H9 (cell line): ENCODE measurements at regions not wholly inside any gene's neighbourhood (a gene's known extent, or its start where the extent isn't known, plus 50 kb on each side); places are given as distances from the start of the nearest gene placed in this dataset.

Source experiments
- DNase-seq: peaks from one replicate; pipeline ENCODE4 v3.0.0-alpha.2; 2017
- H2AFZ ChIP-seq: one replicate; pipeline ENCODE4 v1.6.1; 2013; ENCODE audit warnings: mild to moderate bottlenecking, low read length, control low read depth, moderate library complexity
- H2AK5ac ChIP-seq: 2 replicates; pipeline ENCODE4 v1.6.1; 2013; ENCODE audit warnings: low read length, control low read depth, mixed read lengths; ENCODE audit not compliant: insufficient read length
- H2BK120ac ChIP-seq: one replicate; pipeline ENCODE4 v1.6.1; 2013; ENCODE audit warnings: low read depth, mild to moderate bottlenecking, low read length, control low read depth, inconsistent platforms; ENCODE audit not compliant: poor library complexity, severe bottlenecking
- H2BK12ac ChIP-seq: 2 replicates; pipeline ENCODE4 v1.6.1; 2013; ENCODE audit warnings: low read length, control low read depth, mixed read lengths, low read depth; ENCODE audit not compliant: insufficient read length
- H2BK15ac ChIP-seq: 2 replicates; pipeline ENCODE4 v1.6.1; 2013; ENCODE audit warnings: low read depth, low read length, control low read depth
- H2BK20ac ChIP-seq: one replicate; pipeline ENCODE4 v1.6.1; 2013; ENCODE audit warnings: low read depth, mild to moderate bottlenecking, low read length, control low read depth, inconsistent platforms; ENCODE audit not compliant: poor library complexity, severe bottlenecking
- H2BK5ac ChIP-seq: 2 replicates; pipeline ENCODE4 v1.6.1; 2013; ENCODE audit warnings: low read length, control low read depth, mixed read lengths; ENCODE audit not compliant: insufficient read length
- H3K14ac ChIP-seq: 2 replicates; pipeline ENCODE4 v1.6.1; 2013; ENCODE audit warnings: low read length, control low read depth; ENCODE audit not compliant: insufficient read depth
- H3K18ac ChIP-seq: 2 replicates; pipeline ENCODE4 v1.6.1; 2013; ENCODE audit warnings: low read depth, mild to moderate bottlenecking, mixed read lengths, low read length, control low read depth; ENCODE audit not compliant: insufficient read length
- H3K23ac ChIP-seq: 2 replicates; pipeline ENCODE4 v1.6.1; 2013; ENCODE audit warnings: low read length, control low read depth, mixed read lengths, low read depth; ENCODE audit not compliant: insufficient read length
- H3K23me2 ChIP-seq: 2 replicates; pipeline ENCODE4 v1.6.1; 2013; ENCODE audit warnings: low read depth, mild to moderate bottlenecking, mixed read lengths, low read length, control low read depth; ENCODE audit not compliant: insufficient read length, poor library complexity, severe bottlenecking
- H3K27ac ChIP-seq: 2 replicates; pipeline ENCODE4 v1.5.1; 2013; ENCODE audit warnings: low read length, control low read depth, mixed read lengths, low read depth; ENCODE audit not compliant: insufficient read length
- H3K27me3 ChIP-seq: 2 replicates; pipeline ENCODE4 v1.6.1; 2013; ENCODE audit warnings: low read length, control low read depth, inconsistent platforms; ENCODE audit not compliant: insufficient read depth
- H3K4ac ChIP-seq: 2 replicates; pipeline ENCODE4 v1.6.1; 2013; ENCODE audit warnings: low read depth, mild to moderate bottlenecking, control low read depth, inconsistent platforms, low read length, moderate library complexity
- H3K4me1 ChIP-seq: 2 replicates; pipeline ENCODE4 v1.6.1; 2013; ENCODE audit warnings: low read length, control low read depth, inconsistent platforms; ENCODE audit not compliant: insufficient read depth
- H3K4me2 ChIP-seq: 2 replicates; pipeline ENCODE4 v1.6.1; 2013; ENCODE audit warnings: low read length, control low read depth, mixed read lengths; ENCODE audit not compliant: insufficient read length, insufficient read depth
- H3K56ac ChIP-seq: 2 replicates; pipeline ENCODE4 v1.6.1; 2013; ENCODE audit warnings: low read depth, mild to moderate bottlenecking, mixed read lengths, low read length, control low read depth; ENCODE audit not compliant: insufficient read length
- H3K79me1 ChIP-seq: 2 replicates; pipeline ENCODE4 v1.6.1; 2013; ENCODE audit warnings: low read depth, mild to moderate bottlenecking, moderate library complexity, low read length, control low read depth, inconsistent platforms; ENCODE audit not compliant: insufficient read depth, poor library complexity, severe bottlenecking
- H3K79me2 ChIP-seq: 2 replicates; pipeline ENCODE4 v1.6.1; 2013; ENCODE audit warnings: low read length, control low read depth, inconsistent platforms; ENCODE audit not compliant: insufficient read depth
- H3K9ac ChIP-seq: 2 replicates; pipeline ENCODE4 v1.6.1; 2013; ENCODE audit warnings: low read length, control low read depth, mixed read lengths; ENCODE audit not compliant: insufficient read length; ENCODE audit errors: extremely low read depth
- H3K9me3 ChIP-seq: one replicate; pipeline ENCODE4 v1.6.1; 2013; ENCODE audit warnings: low read depth, low read length, inconsistent platforms; ENCODE audit not compliant: control insufficient read depth
- H3T11ph ChIP-seq: one replicate; pipeline ENCODE4 v1.6.1; 2013; ENCODE audit warnings: mild to moderate bottlenecking, low read length, control low read depth, inconsistent platforms
- H4K20me1 ChIP-seq: one replicate; pipeline ENCODE4 v1.6.1; 2013; ENCODE audit not compliant: control insufficient read depth, insufficient read length, insufficient read depth
- H4K5ac ChIP-seq: 2 replicates; pipeline ENCODE4 v1.6.1; 2013; ENCODE audit warnings: low read depth, mild to moderate bottlenecking, mixed read lengths, low read length, control low read depth; ENCODE audit not compliant: insufficient read length
- H4K8ac ChIP-seq: replicated peaks from 2 replicates; pipeline ENCODE4 v1.6.1; 2013; ENCODE audit warnings: low read length, control low read depth, mixed read lengths, low read depth; ENCODE audit not compliant: insufficient read length
- H4K91ac ChIP-seq: 2 replicates; pipeline ENCODE4 v1.6.1; 2013; ENCODE audit warnings: low read depth, mild to moderate bottlenecking, moderate library complexity, mixed read lengths, low read length, control low read depth; ENCODE audit not compliant: insufficient read length
- H3K27ac Mint-ChIP-seq, 3 experiments: 2 replicates in 2 of 3; 3 replicates in 1 of 3; pipeline ENCODE4 v1.8.0; 2020 to 2021; ENCODE audit warnings: mixed read lengths in 3 of 3, mild to moderate bottlenecking in 1 of 3, moderate library complexity in 1 of 3
- H3K27me3 Mint-ChIP-seq: 2 replicates; pipeline ENCODE4 v1.8.0; 2021; ENCODE audit warnings: low read depth, mild to moderate bottlenecking, moderate library complexity, mixed read lengths
- H3K36me3 Mint-ChIP-seq, 3 experiments: 2 replicates in 2 of 3; 3 replicates in 1 of 3; pipeline ENCODE4 v1.8.0; 2020 to 2021; ENCODE audit warnings: low read depth in 3 of 3, mixed read lengths in 3 of 3; ENCODE audit not compliant: insufficient read depth in 1 of 3
- H3K4me1 Mint-ChIP-seq, 2 experiments: 2 replicates each; pipeline ENCODE4 v1.8.0; 2020; ENCODE audit warnings: mixed read lengths in 2 of 2
- H3K4me3 Mint-ChIP-seq, 2 experiments: 2 replicates in 1 of 2; 3 replicates in 1 of 2; pipeline ENCODE4 v1.8.0; 2020 to 2021; ENCODE audit warnings: mild to moderate bottlenecking in 2 of 2, mixed read lengths in 2 of 2, moderate library complexity in 1 of 2
- H3K9me3 Mint-ChIP-seq, 2 experiments: 2 replicates in 1 of 2; 3 replicates in 1 of 2; pipeline ENCODE4 v1.8.0; 2020; ENCODE audit warnings: mild to moderate bottlenecking in 2 of 2, mixed read lengths in 2 of 2, moderate library complexity in 1 of 2
- WGBS: extraction: QIAGEN DNeasy Blood & Tissue Kit; methylation state at CpG from one replicate; pipeline ENCODE4 v1.1.7; 2013; ENCODE audit warnings: missing lambda C conversion rate, low lambda C conversion rate, mixed read lengths; ENCODE audit not compliant: insufficient read length; ENCODE audit errors: extremely low coverage; 5-methylcytosine and 5-hydroxymethylcytosine counted together
- TF ChIP-seq, protein P1 (sequence below): fragments of 200-600 bp; sonication (generic); conservative IDR thresholded peaks from 3 replicates; pipeline ENCODE4 v1.8.0; 2021; ENCODE audit warnings: antibody characterized with exemption, mild to moderate bottlenecking

DNA sequence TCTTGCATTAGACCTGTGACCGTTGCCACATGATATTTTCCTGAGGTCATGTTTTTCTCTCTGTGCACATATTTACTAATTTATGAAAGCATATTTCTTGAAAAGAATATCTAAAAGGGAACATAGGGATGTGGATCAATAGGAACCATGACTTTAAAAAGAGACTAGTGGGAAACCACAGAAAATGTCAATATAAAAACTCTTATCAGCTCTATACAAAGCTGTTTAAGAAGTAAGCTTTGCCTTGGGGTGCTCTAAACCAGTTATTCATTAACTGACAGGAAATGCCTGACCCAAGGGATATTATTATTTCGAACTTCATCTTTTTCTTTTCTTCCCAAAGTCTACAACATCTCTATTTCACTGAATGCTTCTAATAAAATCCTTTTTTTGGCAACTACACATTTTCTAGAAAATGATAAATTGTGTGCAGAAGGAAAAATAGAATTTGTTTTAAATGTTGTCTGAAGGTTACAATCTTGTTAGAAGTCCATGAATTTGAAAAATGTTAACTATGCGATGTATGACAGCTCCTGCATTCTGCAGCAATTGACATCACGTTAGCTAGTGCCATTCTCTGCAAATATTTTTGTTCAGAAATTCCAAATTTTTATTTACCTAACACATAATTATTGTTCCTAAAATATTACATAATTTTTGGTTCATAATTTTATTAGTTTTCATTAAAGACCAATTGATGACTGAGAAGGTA is 345.0 kb downstream of the SLC16A7 start:
- Histone ChIP-seq H3K4me2 (no peak overlapping the region), H2BK120ac (no peak overlapping the region), H4K20me1 (no peaks in the 10 kb centered on the region), H3K23ac (no peak overlapping the region), H3K4me1 (no peaks in the 10 kb centered on the region; the same call in 1 of the 2 replicates), H3K9me3 (no peaks in the 10 kb centered on the region), H4K5ac (no peak overlapping the region), H2BK20ac (no peak overlapping the region), H3K9ac (no peak overlapping the region), H2BK5ac (no peak overlapping the region), H3T11ph (no peak overlapping the region), H3K14ac (no peak overlapping the region), H3K27me3 (peaks cover 3% of the 10 kb centered on the region; the same call in 1 of the 2 replicates), H4K91ac (no peak overlapping the region), H3K27ac (no peak overlapping the region), H4K8ac (no peak overlapping the region), H3K4ac (no peak overlapping the region), H3K79me1 (no peaks in the 10 kb centered on the region), H3K79me2 (no peaks in the 10 kb centered on the region), H3K56ac (no peak overlapping the region), H2BK15ac (no peak overlapping the region), H2AFZ (no peak overlapping the region), H2BK12ac (no peak overlapping the region), H3K23me2 (no peaks in the 10 kb centered on the region), H3K18ac (no peak overlapping the region), H2AK5ac (no peak overlapping the region)
- no peaks in the 10 kb centered on the region for H3K36me3 Mint-ChIP-seq
- H3K27ac Mint-ChIP-seq: no peak overlapping the region
- DNase-seq: no peak
- TF ChIP-seq, protein P1, sequence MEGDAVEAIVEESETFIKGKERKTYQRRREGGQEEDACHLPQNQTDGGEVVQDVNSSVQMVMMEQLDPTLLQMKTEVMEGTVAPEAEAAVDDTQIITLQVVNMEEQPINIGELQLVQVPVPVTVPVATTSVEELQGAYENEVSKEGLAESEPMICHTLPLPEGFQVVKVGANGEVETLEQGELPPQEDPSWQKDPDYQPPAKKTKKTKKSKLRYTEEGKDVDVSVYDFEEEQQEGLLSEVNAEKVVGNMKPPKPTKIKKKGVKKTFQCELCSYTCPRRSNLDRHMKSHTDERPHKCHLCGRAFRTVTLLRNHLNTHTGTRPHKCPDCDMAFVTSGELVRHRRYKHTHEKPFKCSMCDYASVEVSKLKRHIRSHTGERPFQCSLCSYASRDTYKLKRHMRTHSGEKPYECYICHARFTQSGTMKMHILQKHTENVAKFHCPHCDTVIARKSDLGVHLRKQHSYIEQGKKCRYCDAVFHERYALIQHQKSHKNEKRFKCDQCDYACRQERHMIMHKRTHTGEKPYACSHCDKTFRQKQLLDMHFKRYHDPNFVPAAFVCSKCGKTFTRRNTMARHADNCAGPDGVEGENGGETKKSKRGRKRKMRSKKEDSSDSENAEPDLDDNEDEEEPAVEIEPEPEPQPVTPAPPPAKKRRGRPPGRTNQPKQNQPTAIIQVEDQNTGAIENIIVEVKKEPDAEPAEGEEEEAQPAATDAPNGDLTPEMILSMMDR: no peak
- no CpG with 5 or more reads among the region's 4 CpGs for WGBS
- H3K27me3 Mint-ChIP-seq: no peaks in the 10 kb centered on the region; the same call in 1 of the 2 replicates
- no peaks in the 10 kb centered on the region for H3K9me3 Mint-ChIP-seq
- peaks cover 12 to 13% of the 10 kb centered on the region in 2 experiments for H3K4me1 Mint-ChIP-seq
- H3K4me3 Mint-ChIP-seq: no peak overlapping the region
